Subcutaneous abdominal adipose tissue (tissue), 5 donors: ENCODE measurements at regions not wholly inside any gene's neighbourhood (a gene's known extent, or its start where the extent isn't known, plus 50 kb on each side); places are given as distances from the start of the nearest gene placed in this dataset.
"Not testable (repeated sequence)": the region's sequence is repeated elsewhere in the genome, so short reads cannot be mapped to it uniquely, and the experiment has no call there.

ENCODE experiments used
- H3K27ac ChIP-seq: one replicate; pipeline ENCODE4 v1.7.0; 2013; ENCODE audit warnings: low read depth, mild to moderate bottlenecking, inconsistent platforms, low read length, moderate library complexity
- H3K27me3 ChIP-seq, 5 donors: one replicate each; pipeline ENCODE4 v1.7.0; 2013; ENCODE audit warnings: low read length in 5 of 5, inconsistent platforms in 1 of 5; ENCODE audit not compliant: control insufficient read depth in 5 of 5, insufficient read depth in 4 of 5
- H3K36me3 ChIP-seq, 5 donors: one replicate each; pipeline ENCODE4 v1.7.0; 2013; ENCODE audit warnings: low read length in 5 of 5; ENCODE audit not compliant: control insufficient read depth in 5 of 5, insufficient read depth in 5 of 5
- H3K4me1 ChIP-seq, 5 donors: one replicate each; pipeline ENCODE4 v1.7.0; 2013; ENCODE audit warnings: low read length in 5 of 5, mild to moderate bottlenecking in 3 of 5, moderate library complexity in 1 of 5; ENCODE audit not compliant: control insufficient read depth in 5 of 5, insufficient read depth in 5 of 5
- H3K4me3 ChIP-seq, 5 donors: one replicate each; pipeline ENCODE4 v1.7.0; 2013; ENCODE audit warnings: low read length in 5 of 5, low read depth in 1 of 5
- H3K9ac ChIP-seq, 5 donors: one replicate each; pipeline ENCODE4 v1.7.0; 2013; ENCODE audit warnings: low read length in 5 of 5, mild to moderate bottlenecking in 4 of 5, moderate library complexity in 3 of 5
- H3K9me3 ChIP-seq, 5 donors: one replicate each; pipeline ENCODE4 v1.7.0; 2013; ENCODE audit warnings: low read length in 5 of 5; ENCODE audit not compliant: control insufficient read depth in 5 of 5
- donor health status: healthy.
- donor health status: healthy.
- donor health status: healthy.
- donor health status: healthy.
- donor health status: healthy.

GRCh38 chr5:87784311-87784710 lies 371.6 kb upstream of the CCNH start:
- no peaks in the 10 kb centered on the region for H3K9me3 ChIP-seq
- no peak overlapping the region for H3K9ac ChIP-seq
- peaks cover 0 to 3% (median 0%) of the 10 kb centered on the region in 5 donors for H3K4me1 ChIP-seq
- no peak overlapping the region for H3K4me3 ChIP-seq
- H3K27me3 ChIP-seq = peaks cover 2 to 8% (median 3%) of the 10 kb centered on the region in 5 donors
- no peaks in the 10 kb centered on the region for H3K36me3 ChIP-seq
- H3K27ac ChIP-seq = no peak overlapping the region

DNA sequence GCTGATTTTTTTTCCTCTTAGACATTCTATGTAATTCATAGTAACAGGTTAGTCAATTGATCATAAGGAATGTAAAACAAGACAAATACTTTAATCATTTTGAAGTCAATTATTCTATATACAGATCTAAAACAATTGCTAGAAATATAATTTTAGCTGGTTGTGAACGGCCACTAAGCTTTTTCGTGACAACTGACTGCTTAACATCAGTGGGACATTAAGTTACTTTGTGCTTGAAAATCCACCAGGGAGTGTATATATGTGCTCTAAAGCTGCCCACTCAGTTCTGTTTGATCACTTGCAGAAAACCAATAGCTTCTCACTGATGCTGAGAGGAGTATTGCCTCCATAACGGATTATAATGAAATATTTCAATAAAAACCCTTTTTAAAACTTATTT lies 370.2 kb upstream of the CCNH start:
- H3K27ac ChIP-seq = no peak overlapping the region
- H3K4me1 ChIP-seq = peaks cover 0 to 3% (median 0%) of the 10 kb centered on the region in 5 donors
- H3K36me3 ChIP-seq = no peaks in the 10 kb centered on the region
- H3K27me3 ChIP-seq = peaks cover 2 to 8% (median 3%) of the 10 kb centered on the region in 5 donors
- H3K9me3 ChIP-seq = no peaks in the 10 kb centered on the region
- H3K4me3 ChIP-seq = no peak overlapping the region
- H3K9ac ChIP-seq = no peak overlapping the region

DNA sequence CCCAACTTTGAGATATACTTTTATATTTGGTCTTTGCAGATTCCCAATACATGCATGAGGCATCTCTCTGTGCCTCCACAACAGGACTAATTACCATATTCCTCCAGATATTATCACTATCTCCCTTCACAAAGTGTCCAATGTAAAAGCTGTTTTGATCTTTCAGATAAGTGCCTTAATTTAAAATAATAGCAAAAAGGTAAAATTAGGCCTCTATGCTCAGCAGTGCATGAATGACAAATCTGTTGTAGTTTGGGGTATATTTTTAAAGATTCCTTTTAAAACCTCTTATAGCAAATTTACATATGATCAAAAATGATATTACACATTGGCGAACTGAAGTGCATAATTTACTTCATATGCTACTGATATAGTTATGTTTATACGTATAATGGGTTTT lies 369.2 kb upstream of the CCNH start:
- H3K27me3 ChIP-seq = peaks cover 2 to 4% (median 3%) of the 10 kb centered on the region in 5 donors

DNA sequence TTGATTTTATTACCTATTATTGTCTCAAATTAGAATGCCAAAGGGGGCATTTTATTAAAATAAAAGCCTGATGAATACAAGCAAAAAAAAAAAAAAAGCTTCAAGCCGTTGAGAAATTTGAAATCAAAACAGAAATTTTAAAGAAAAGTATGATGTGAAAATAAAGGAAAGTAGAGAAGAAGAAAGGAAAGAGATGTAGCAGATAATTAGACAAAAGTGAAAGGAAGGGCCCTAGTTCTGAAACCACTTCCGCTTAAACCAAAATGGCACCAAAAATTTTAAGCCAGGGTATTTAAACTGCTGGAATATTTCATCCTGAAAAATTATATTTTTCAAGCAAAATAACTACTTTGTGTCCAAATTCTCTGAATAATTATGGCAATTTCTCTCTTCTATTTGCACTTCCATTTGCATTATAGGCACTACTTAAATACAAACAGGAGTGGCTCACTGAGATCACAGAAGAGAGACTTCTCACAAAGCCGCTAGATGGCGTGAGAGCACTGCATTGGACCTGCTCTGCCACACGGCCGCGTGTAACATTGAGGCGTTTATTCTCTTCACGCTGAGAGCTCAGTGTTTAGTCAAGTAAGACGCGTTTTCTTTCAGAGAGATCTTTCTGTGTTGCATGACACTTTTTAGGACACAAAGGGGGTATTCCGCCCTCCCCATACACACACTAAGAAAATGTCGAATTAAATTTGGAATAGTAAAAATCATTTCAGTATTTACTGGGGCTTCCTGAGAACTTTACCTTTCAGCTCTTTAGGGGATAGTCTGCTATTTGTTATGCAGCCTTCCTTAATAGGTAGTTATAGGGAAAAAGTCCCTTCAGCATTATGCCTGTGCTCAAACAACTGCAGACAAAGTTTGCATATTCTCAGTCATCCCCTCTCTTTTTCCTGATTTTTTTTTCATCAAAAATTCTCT lies 368.4 kb upstream of the CCNH start:
- H3K9ac ChIP-seq = no peak overlapping the region
- H3K4me1 ChIP-seq = peaks cover 0 to 3% (median 0%) of the 10 kb centered on the region in 5 donors
- H3K27me3 ChIP-seq = peaks cover 2 to 5% (median 3%) of the 10 kb centered on the region in 5 donors
- no peaks in the 10 kb centered on the region for H3K9me3 ChIP-seq
- no peak overlapping the region for H3K27ac ChIP-seq
- no peak overlapping the region for H3K4me3 ChIP-seq
- no peaks in the 10 kb centered on the region for H3K36me3 ChIP-seq

More for the DNA sequence above, 369.2 kb upstream of the CCNH start:
- H3K27ac ChIP-seq = no peak overlapping the region
- no peak overlapping the region for H3K9ac ChIP-seq
- H3K4me3 ChIP-seq = no peak overlapping the region
- no peaks in the 10 kb centered on the region for H3K36me3 ChIP-seq
- peaks cover 0 to 3% (median 0%) of the 10 kb centered on the region in 5 donors for H3K4me1 ChIP-seq
- H3K9me3 ChIP-seq = no peaks in the 10 kb centered on the region

DNA sequence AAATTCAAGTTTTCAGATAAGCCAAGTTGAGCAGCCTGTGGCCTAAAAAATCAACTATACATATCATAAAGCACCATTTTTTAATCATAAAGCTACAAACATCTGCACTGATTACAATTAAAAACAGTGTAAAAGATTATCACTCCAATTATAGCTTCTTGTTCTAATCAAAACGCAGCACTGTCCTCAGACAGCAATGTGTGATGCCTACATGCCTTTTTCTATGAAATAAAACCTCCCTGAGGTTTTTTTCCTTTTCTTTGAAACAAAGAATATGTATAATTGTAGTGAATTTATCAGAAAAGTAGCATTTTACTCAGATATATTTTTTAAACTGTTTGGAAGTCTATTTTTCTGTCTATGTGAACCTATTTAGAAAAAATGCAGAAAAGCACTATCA lies 366.1 kb upstream of the CCNH start:
- Histone ChIP-seq H3K36me3 (no peaks in the 10 kb centered on the region), H3K9me3 (no peaks in the 10 kb centered on the region), H3K4me1 (peaks cover 0 to 3% (median 0%) of the 10 kb centered on the region in 5 donors), H3K27ac (no peak overlapping the region), H3K4me3 (no peak overlapping the region), H3K27me3 (peaks cover 2 to 5% (median 3%) of the 10 kb centered on the region in 5 donors), H3K9ac (no peak overlapping the region)

DNA sequence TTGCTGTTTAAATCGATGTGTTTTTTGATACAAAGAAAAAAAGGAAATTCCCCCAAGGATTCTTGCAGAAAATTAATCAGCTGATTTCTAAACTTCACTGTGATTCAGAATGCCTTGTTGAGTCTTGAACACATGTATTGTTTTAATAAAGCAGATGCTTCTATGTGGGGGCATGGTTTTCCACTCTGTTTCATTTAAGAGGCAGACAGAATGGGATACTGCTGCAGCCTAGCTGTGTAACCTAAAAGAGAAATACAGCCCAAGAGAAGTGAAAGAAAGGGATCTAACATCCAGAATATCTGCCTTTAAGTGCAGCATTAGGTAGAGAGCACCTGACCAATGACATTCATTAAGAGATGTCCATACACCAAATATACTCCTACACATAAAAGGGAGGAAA lies 365.1 kb upstream of the CCNH start:
- Histone ChIP-seq H3K27ac (no peak overlapping the region), H3K9me3 (no peaks in the 10 kb centered on the region), H3K4me3 (no peak overlapping the region)

GRCh38 chr5:87776785-87777184 lies 364.1 kb upstream of the CCNH start:
- no peak overlapping the region for H3K27ac ChIP-seq
- no peaks in the 10 kb centered on the region for H3K36me3 ChIP-seq
- H3K4me1 ChIP-seq = peaks cover 0 to 3% (median 0%) of the 10 kb centered on the region in 5 donors
- no peak overlapping the region for H3K4me3 ChIP-seq
- H3K9ac ChIP-seq = no peak overlapping the region
- no peaks in the 10 kb centered on the region for H3K9me3 ChIP-seq
- H3K27me3 ChIP-seq = peaks cover 0 to 3% (median 2%) of the 10 kb centered on the region in 5 donors

More for the DNA sequence above, 365.1 kb upstream of the CCNH start:
- Histone ChIP-seq H3K9ac (no peak overlapping the region), H3K36me3 (no peaks in the 10 kb centered on the region), H3K27me3 (peaks cover 2 to 4% (median 3%) of the 10 kb centered on the region in 5 donors), H3K4me1 (peaks cover 0 to 3% (median 0%) of the 10 kb centered on the region in 5 donors)

DNA sequence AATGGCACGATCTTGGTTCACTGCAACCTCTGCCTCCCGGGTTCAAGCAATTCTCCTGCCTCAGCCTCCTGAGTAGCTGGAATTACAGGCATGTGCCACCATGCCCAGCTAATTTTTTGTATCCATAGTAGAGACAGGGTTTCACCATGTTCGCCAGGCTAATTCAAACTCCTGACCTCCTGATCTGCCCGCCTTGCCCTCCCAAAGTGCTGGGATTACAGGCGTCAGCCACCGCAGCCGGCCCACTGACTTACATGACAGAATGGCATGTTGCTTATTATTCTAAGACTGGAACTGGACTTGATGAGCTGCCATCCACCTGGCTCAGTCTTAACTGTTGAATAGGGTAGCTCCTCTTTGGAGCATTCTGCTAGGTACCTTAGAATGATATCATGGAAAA lies 363.6 kb upstream of the CCNH start:
- H3K27me3 ChIP-seq, H3K36me3 ChIP-seq, H3K27ac ChIP-seq, H3K4me3 ChIP-seq, H3K4me1 ChIP-seq, H3K9me3 ChIP-seq, H3K9ac ChIP-seq: not testable (repeated sequence)

GRCh38 chr5:87775228-87775627 lies 362.5 kb upstream of the CCNH start:
- no peak overlapping the region for H3K27ac ChIP-seq
- H3K9me3 ChIP-seq = no peaks in the 10 kb centered on the region
- no peaks in the 10 kb centered on the region for H3K36me3 ChIP-seq
- no peaks in the 10 kb centered on the region for H3K4me1 ChIP-seq
- peaks cover 0 to 13% (median 4%) of the 10 kb centered on the region in 5 donors for H3K27me3 ChIP-seq
- no peak overlapping the region for H3K9ac ChIP-seq
- no peak overlapping the region for H3K4me3 ChIP-seq

- H3K4me1 ChIP-seq = no peaks in the 10 kb centered on the region
- H3K36me3 ChIP-seq = no peaks in the 10 kb centered on the region
- peaks cover 0 to 16% (median 4%) of the 10 kb centered on the region in 5 donors for H3K27me3 ChIP-seq
- no peak overlapping the region for H3K4me3 ChIP-seq
- H3K9me3 ChIP-seq = no peaks in the 10 kb centered on the region
- H3K9ac ChIP-seq = no peak overlapping the region
- no peak overlapping the region for H3K27ac ChIP-seq
Observed at GRCh38 chr5:87774804-87775203, 362.1 kb upstream of the CCNH start.
